SU-DHL-6 (cell line): ENCODE measurements at regions not wholly inside any gene's neighbourhood (a gene's known extent, or its start where the extent isn't known, plus 50 kb on each side); places are given as distances from the start of the nearest gene placed in this dataset.

Source experiments
- H2AFZ ChIP-seq: fragments of 200-600 bp; sonication (generic); 2 replicates; pipeline ENCODE4 v1.6.1; 2014; ENCODE audit warnings: low read depth, mild to moderate bottlenecking, moderate library complexity, mixed read lengths, antibody characterized with exemption, low read length; ENCODE audit not compliant: severe bottlenecking
- H3F3A ChIP-seq: fragments of 200-600 bp; shearing (Covaris generic); 2 replicates; pipeline ENCODE4 v1.6.0; 2016; ENCODE audit warnings: antibody characterized with exemption, mild to moderate bottlenecking; ENCODE audit not compliant: insufficient read depth
- H3K27ac ChIP-seq: fragments of 200-600 bp; sonication (generic); 2 replicates; pipeline ENCODE4 v1.5.1; 2016; ENCODE audit warnings: low read depth, mild to moderate bottlenecking, low read length, moderate library complexity, mixed read lengths
- H3K27me3 ChIP-seq: fragments of 200-600 bp; sonication (generic), shearing (Covaris generic); 2 replicates; pipeline ENCODE4 v1.6.0; 2014; ENCODE audit warnings: mild to moderate bottlenecking, low read length
- H3K36me3 ChIP-seq: fragments of 200-600 bp; sonication (generic); 2 replicates; pipeline ENCODE4 v1.6.1; 2014; ENCODE audit warnings: mild to moderate bottlenecking, low read length, mixed read lengths
- H3K4me2 ChIP-seq: fragments of 300-600, 200-600 bp; shearing (Covaris generic), sonication (generic); 2 replicates; pipeline ENCODE4 v1.6.0; 2014; ENCODE audit warnings: low read length, low read depth, mild to moderate bottlenecking; ENCODE audit not compliant: poor library complexity, severe bottlenecking
- H3K4me3 ChIP-seq: fragments of 200-600 bp; sonication (generic); 2 replicates; pipeline ENCODE4 v1.5.1; 2014; ENCODE audit warnings: antibody characterized with exemption, low read length, mild to moderate bottlenecking, mixed read lengths; ENCODE audit not compliant: insufficient read depth, poor library complexity, severe bottlenecking
- H3K79me2 ChIP-seq: fragments of 200-600 bp; sonication (generic); 2 replicates; pipeline ENCODE4 v1.6.1; 2014; ENCODE audit warnings: mild to moderate bottlenecking, low read length, moderate library complexity; ENCODE audit not compliant: insufficient read depth
- H3K9ac ChIP-seq: fragments of 200-600 bp; sonication (generic); 2 replicates; pipeline ENCODE4 v1.7.0; 2014; ENCODE audit warnings: mild to moderate bottlenecking, low read length
- H3K9me2 ChIP-seq: fragments of 200-600 bp; sonication (generic); replicated peaks from 2 replicates; pipeline ENCODE4 v1.6.1; 2014; ENCODE audit warnings: low read length; ENCODE audit not compliant: insufficient read depth
- H3K9me3 ChIP-seq: fragments of 200-600 bp; sonication (generic); 2 replicates; pipeline ENCODE4 v1.6.1; 2014; ENCODE audit warnings: low read length, mixed read lengths; ENCODE audit not compliant: insufficient read depth
- H4K20me1 ChIP-seq: fragments of 200-600 bp; sonication (generic); 2 replicates; pipeline ENCODE4 v1.6.1; 2014; ENCODE audit warnings: low read depth, mild to moderate bottlenecking, antibody characterized with exemption, low read length, moderate library complexity, mixed read lengths
- EZH2phosphoT487 ChIP-seq: fragments of 200-600 bp; sonication (generic), shearing (Covaris generic); conservative IDR thresholded peaks from 2 replicates; pipeline ENCODE4 v1.6.1; 2018; ENCODE audit warnings: mild to moderate bottlenecking, antibody characterized with exemption, low read length, moderate library complexity, mixed read lengths
- TF ChIP-seq, protein P1 (sequence below): fragments of 200-600 bp; sonication (generic); IDR thresholded peaks from one replicate; pipeline ENCODE4 v1.5.1; 2017; ENCODE audit warnings: antibody characterized with exemption, mild to moderate bottlenecking, low read length, moderate library complexity; ENCODE audit not compliant: insufficient read depth, poor library complexity, severe bottlenecking

DNA sequence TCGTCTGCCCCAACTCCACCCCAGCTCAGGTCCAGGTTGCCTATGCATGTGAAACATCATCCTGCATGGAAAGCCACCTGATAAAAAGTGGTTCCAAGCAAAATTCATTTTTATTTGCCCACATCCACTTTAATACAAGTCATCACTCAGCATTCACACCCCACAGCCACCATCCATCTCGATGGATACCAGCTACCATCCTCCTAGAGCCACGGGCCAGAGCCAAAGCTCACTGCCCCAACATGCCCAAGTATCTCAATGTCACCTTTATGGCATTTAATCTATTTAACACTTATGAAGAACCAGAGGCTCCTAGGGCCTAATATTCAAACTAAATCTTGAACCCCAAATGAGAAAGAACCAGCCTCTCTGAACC is 70.5 kb downstream of the COPRS start:
- H3F3A ChIP-seq = no peaks in the 10 kb centered on the region
- H2AFZ ChIP-seq = no peak overlapping the region
- no peak overlapping the region for H3K27ac ChIP-seq
- no peaks in the 10 kb centered on the region for H3K36me3 ChIP-seq
- H3K9me2 ChIP-seq = no peaks in the 10 kb centered on the region
- H3K4me3 ChIP-seq = no peak overlapping the region
- TF ChIP-seq EZH2phosphoT487 = no peak
- TF ChIP-seq, protein P1, sequence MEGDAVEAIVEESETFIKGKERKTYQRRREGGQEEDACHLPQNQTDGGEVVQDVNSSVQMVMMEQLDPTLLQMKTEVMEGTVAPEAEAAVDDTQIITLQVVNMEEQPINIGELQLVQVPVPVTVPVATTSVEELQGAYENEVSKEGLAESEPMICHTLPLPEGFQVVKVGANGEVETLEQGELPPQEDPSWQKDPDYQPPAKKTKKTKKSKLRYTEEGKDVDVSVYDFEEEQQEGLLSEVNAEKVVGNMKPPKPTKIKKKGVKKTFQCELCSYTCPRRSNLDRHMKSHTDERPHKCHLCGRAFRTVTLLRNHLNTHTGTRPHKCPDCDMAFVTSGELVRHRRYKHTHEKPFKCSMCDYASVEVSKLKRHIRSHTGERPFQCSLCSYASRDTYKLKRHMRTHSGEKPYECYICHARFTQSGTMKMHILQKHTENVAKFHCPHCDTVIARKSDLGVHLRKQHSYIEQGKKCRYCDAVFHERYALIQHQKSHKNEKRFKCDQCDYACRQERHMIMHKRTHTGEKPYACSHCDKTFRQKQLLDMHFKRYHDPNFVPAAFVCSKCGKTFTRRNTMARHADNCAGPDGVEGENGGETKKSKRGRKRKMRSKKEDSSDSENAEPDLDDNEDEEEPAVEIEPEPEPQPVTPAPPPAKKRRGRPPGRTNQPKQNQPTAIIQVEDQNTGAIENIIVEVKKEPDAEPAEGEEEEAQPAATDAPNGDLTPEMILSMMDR = no peak
- no peak overlapping the region for H3K4me2 ChIP-seq
- no peaks in the 10 kb centered on the region for H3K79me2 ChIP-seq
- H3K9ac ChIP-seq = no peak overlapping the region
- H4K20me1 ChIP-seq = no peaks in the 10 kb centered on the region
- H3K27me3 ChIP-seq = no peaks in the 10 kb centered on the region
- no peaks in the 10 kb centered on the region for H3K9me3 ChIP-seq

DNA sequence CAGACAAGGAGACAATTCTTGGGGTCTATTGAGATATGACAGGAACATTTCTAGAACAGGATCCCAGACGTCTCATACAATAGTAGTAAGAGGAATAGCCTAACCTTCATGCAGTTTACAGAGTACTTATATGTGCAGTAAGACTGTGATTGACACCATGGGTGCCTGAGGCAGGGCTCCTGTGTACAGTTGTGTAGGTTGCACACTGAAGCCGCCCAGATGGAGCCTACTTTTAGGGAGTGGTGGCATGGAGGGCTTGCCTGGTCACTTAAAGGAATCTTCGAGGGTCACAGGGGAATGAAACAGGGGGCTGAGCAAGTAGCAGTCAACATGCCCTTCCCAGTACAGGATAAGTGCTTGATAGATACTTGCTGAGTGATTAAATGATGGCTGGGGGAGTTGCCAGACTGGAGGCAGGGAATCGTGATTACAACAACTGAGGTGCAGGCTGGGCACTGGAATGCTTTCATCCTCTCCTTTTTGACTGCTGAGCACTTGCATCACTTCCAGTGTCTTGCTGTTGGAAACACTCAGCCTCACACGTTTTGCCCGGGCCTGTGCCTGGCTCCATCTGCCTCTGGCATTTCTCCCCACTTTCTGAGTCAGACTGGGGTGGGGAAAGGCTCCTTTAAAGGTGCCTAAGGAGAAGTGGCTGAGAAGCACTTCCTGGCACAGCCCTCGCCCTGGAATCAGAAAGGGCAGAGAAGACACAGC is 71.0 kb downstream of the COPRS start:
- Histone ChIP-seq H2AFZ (no peak overlapping the region), H3F3A (no peaks in the 10 kb centered on the region), H3K9ac (no peak overlapping the region), H3K4me3 (no peak overlapping the region), H3K27me3 (no peaks in the 10 kb centered on the region), H3K4me2 (no peak overlapping the region), H3K9me3 (no peaks in the 10 kb centered on the region), H3K27ac (no peak overlapping the region), H4K20me1 (no peaks in the 10 kb centered on the region), H3K9me2 (no peaks in the 10 kb centered on the region), H3K79me2 (no peaks in the 10 kb centered on the region), H3K36me3 (no peaks in the 10 kb centered on the region)
- TF ChIP-seq, protein P1 = no peak
- no peak for TF ChIP-seq EZH2phosphoT487

DNA sequence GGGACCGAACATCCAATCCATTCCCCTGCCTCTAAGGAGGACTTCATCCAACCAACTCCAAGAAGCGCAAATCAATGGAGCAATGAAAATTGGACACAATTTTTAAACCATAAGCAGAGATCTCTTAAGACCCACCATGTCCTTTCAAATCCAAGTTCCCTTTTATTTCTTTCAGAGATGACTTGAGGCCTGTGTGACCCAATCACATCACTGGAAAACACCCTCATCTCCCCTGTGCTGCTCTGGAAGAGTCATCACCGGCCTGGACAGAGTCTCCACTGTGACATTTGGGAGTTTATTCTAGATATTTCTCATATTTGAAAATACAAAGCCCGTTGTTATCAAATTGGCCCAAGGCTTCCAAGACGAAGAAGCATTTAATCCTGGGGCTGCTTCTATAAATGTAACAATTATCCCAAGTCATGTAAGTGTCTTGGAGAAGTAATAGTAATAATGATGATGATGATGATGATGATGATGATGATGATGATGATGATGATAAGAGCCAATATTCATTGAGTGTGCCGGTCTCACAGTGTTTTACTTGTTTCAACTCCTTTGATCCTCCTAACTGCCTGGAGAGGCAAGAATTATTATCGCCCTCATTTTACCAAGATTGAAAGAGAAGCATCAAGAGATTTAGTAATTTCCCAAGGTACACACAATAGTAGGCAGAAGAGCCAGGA is 72.1 kb downstream of the COPRS start:
- Histone ChIP-seq H3K9me2 (no peaks in the 10 kb centered on the region), H3K9ac (no peak overlapping the region), H3K4me2 (no peak overlapping the region), H3K27ac (no peak overlapping the region), H3K4me3 (no peak overlapping the region), H3K79me2 (no peaks in the 10 kb centered on the region), H3K9me3 (no peaks in the 10 kb centered on the region), H3K36me3 (no peaks in the 10 kb centered on the region), H3K27me3 (no peaks in the 10 kb centered on the region), H3F3A (no peaks in the 10 kb centered on the region), H4K20me1 (no peaks in the 10 kb centered on the region), H2AFZ (no peak overlapping the region)
- TF ChIP-seq, protein P1 = no peak
- TF ChIP-seq EZH2phosphoT487 = no peak
